ENCODE measurements at regions not wholly inside any gene's neighbourhood (a gene's known extent, or its start where the extent isn't known, plus 50 kb on each side); places are given as distances from the start of the nearest gene placed in this dataset.
A peak's percentile ranks its signal among the peaks of the same experiment; 100 is the strongest.
"Not testable (repeated sequence)": the region's sequence is repeated elsewhere in the genome, so short reads cannot be mapped to it uniquely, and the experiment has no call there.

- DNase-seq (ENCODE audit: low spot score) (no peak), ATAC-seq (no peak)
- Mint-ChIP-seq H3K4me3 (no peak overlapping the region), H3K36me3 (no peaks in the 10 kb centered on the region), H3K4me1 (ENCODE audit: low read depth in 2 of 2) (no peaks in the 10 kb centered on the region), H3K27ac (no peak overlapping the region), H3K27me3 (no peaks in the 10 kb centered on the region), H3K9me3 (peaks cover 5% of the 10 kb centered on the region)
Measured at GRCh38 chr5:116959843-116960242, 385.2 kb upstream of the SEMA6A start.

GRCh38 chr5:116953251-116953930 lies 378.8 kb upstream of the SEMA6A start:
- H3K27ac Mint-ChIP-seq: no peak overlapping the region
- H3K27me3 Mint-ChIP-seq: no peaks in the 10 kb centered on the region
- no peaks in the 10 kb centered on the region for H3K36me3 Mint-ChIP-seq
- no peak for DNase-seq (ENCODE audit: low spot score)
- H3K4me1 Mint-ChIP-seq (ENCODE audit: low read depth in 2 of 2): no peaks in the 10 kb centered on the region
- no peak for ATAC-seq
- H3K4me3 Mint-ChIP-seq: no peak overlapping the region
- peaks cover 2% of the 10 kb centered on the region for H3K9me3 Mint-ChIP-seq

- DNase-seq (ENCODE audit: low spot score): no peak
- no peak overlapping the region for H3K27ac Mint-ChIP-seq
- no peaks in the 10 kb centered on the region for H3K36me3 Mint-ChIP-seq
- ATAC-seq: no peak
- H3K9me3 Mint-ChIP-seq: no peaks in the 10 kb centered on the region
- no peaks in the 10 kb centered on the region for H3K4me1 Mint-ChIP-seq (ENCODE audit: low read depth in 2 of 2)
- no peak overlapping the region for H3K4me3 Mint-ChIP-seq
- H3K27me3 Mint-ChIP-seq: no peaks in the 10 kb centered on the region
Measured at GRCh38 chr5:116951219-116951618, 376.6 kb upstream of the SEMA6A start.

GRCh38 chr5:116947691-116948528 lies 373.3 kb upstream of the SEMA6A start:
- H3K4me3 Mint-ChIP-seq: no peak overlapping the region
- no peak for DNase-seq (ENCODE audit: low spot score)
- H3K9me3 Mint-ChIP-seq: no peaks in the 10 kb centered on the region
- no peaks in the 10 kb centered on the region for H3K36me3 Mint-ChIP-seq
- ATAC-seq: peak; percentile 66 to 72
- no peaks in the 10 kb centered on the region for H3K27me3 Mint-ChIP-seq
- H3K27ac Mint-ChIP-seq: no peak overlapping the region
- H3K4me1 Mint-ChIP-seq (ENCODE audit: low read depth in 2 of 2): no peaks in the 10 kb centered on the region

- not testable (repeated sequence) for H3K36me3 Mint-ChIP-seq; DNase-seq (ENCODE audit: low spot score); H3K4me1 Mint-ChIP-seq (ENCODE audit: low read depth in 2 of 2); ATAC-seq; H3K27ac Mint-ChIP-seq; H3K27me3 Mint-ChIP-seq; H3K4me3 Mint-ChIP-seq; H3K9me3 Mint-ChIP-seq
Measured at GRCh38 chr5:116945613-116946382, 371.2 kb upstream of the SEMA6A start.

- no peaks in the 10 kb centered on the region for H3K36me3 Mint-ChIP-seq
Measured at GRCh38 chr5:116944183-116944582, 369.6 kb upstream of the SEMA6A start.

GRCh38 chr5:116942622-116943021 lies 368.0 kb upstream of the SEMA6A start:
- ATAC-seq: no peak
- H3K27me3 Mint-ChIP-seq: no peaks in the 10 kb centered on the region
- H3K36me3 Mint-ChIP-seq: no peaks in the 10 kb centered on the region
- no peak for DNase-seq (ENCODE audit: low spot score)
- H3K27ac Mint-ChIP-seq: no peak overlapping the region
- peaks cover 2% of the 10 kb centered on the region for H3K9me3 Mint-ChIP-seq
- no peaks in the 10 kb centered on the region for H3K4me1 Mint-ChIP-seq (ENCODE audit: low read depth in 2 of 2)
- H3K4me3 Mint-ChIP-seq: no peak overlapping the region

More at GRCh38 chr5:116944183-116944582, 369.6 kb upstream of the SEMA6A start:
- no peak overlapping the region for H3K27ac Mint-ChIP-seq
- peaks cover 2% of the 10 kb centered on the region for H3K9me3 Mint-ChIP-seq
- H3K4me1 Mint-ChIP-seq (ENCODE audit: low read depth in 2 of 2): no peaks in the 10 kb centered on the region
- DNase-seq (ENCODE audit: low spot score) (no peak), ATAC-seq (no peak)
- no peak overlapping the region for H3K4me3 Mint-ChIP-seq
- H3K27me3 Mint-ChIP-seq: no peaks in the 10 kb centered on the region

GRCh38 chr5:116939641-116940040 lies 365.0 kb upstream of the SEMA6A start:
- ATAC-seq: no peak
- DNase-seq (ENCODE audit: low spot score): no peak
- H3K36me3 Mint-ChIP-seq: no peaks in the 10 kb centered on the region
- no peaks in the 10 kb centered on the region for H3K27me3 Mint-ChIP-seq
- no peak overlapping the region for H3K4me3 Mint-ChIP-seq
- no peaks in the 10 kb centered on the region for H3K4me1 Mint-ChIP-seq (ENCODE audit: low read depth in 2 of 2)
- no peak overlapping the region for H3K27ac Mint-ChIP-seq
- H3K9me3 Mint-ChIP-seq: peaks cover 2% of the 10 kb centered on the region

GRCh38 chr5:116938488-116938887 lies 363.9 kb upstream of the SEMA6A start:
- Mint-ChIP-seq H3K4me3 (no peak overlapping the region), H3K4me1 (ENCODE audit: low read depth in 2 of 2) (no peaks in the 10 kb centered on the region), H3K36me3 (no peaks in the 10 kb centered on the region), H3K9me3 (peaks cover 2% of the 10 kb centered on the region), H3K27me3 (no peaks in the 10 kb centered on the region), H3K27ac (no peak overlapping the region)
- ATAC-seq (no peak), DNase-seq (ENCODE audit: low spot score) (no peak)

GRCh38 chr5:116935561-116936162 lies 361.0 kb upstream of the SEMA6A start:
- DNase-seq (ENCODE audit: low spot score) (no peak), ATAC-seq (no peak)
- Mint-ChIP-seq H3K27me3 (no peaks in the 10 kb centered on the region), H3K4me3 (no peak overlapping the region), H3K36me3 (no peaks in the 10 kb centered on the region), H3K9me3 (no peaks in the 10 kb centered on the region), H3K4me1 (ENCODE audit: low read depth in 2 of 2) (no peaks in the 10 kb centered on the region), H3K27ac (no peak overlapping the region)

- Mint-ChIP-seq H3K9me3 (no peaks in the 10 kb centered on the region), H3K27ac (no peak overlapping the region), H3K36me3 (no peaks in the 10 kb centered on the region), H3K4me1 (ENCODE audit: low read depth in 2 of 2) (no peaks in the 10 kb centered on the region), H3K4me3 (no peak overlapping the region), H3K27me3 (no peaks in the 10 kb centered on the region)
- DNase-seq (ENCODE audit: low spot score) (no peak), ATAC-seq (no peak)
Measured at GRCh38 chr5:116930616-116931015, 356.0 kb upstream of the SEMA6A start.

GRCh38 chr5:116923344-116923743 lies 348.7 kb upstream of the SEMA6A start:
- no peaks in the 10 kb centered on the region for H3K27me3 Mint-ChIP-seq
- H3K4me1 Mint-ChIP-seq (ENCODE audit: low read depth in 2 of 2): no peaks in the 10 kb centered on the region
- DNase-seq (ENCODE audit: low spot score) (no peak), ATAC-seq (no peak)
- no peaks in the 10 kb centered on the region for H3K36me3 Mint-ChIP-seq
- H3K4me3 Mint-ChIP-seq: no peak overlapping the region
- no peak overlapping the region for H3K27ac Mint-ChIP-seq
- no peaks in the 10 kb centered on the region for H3K9me3 Mint-ChIP-seq

- no peaks in the 10 kb centered on the region for H3K4me1 Mint-ChIP-seq (ENCODE audit: low read depth in 2 of 2)
- no peaks in the 10 kb centered on the region for H3K27me3 Mint-ChIP-seq
- no peak overlapping the region for H3K4me3 Mint-ChIP-seq
- ATAC-seq (no peak), DNase-seq (ENCODE audit: low spot score) (no peak)
- H3K9me3 Mint-ChIP-seq: peaks cover 3% of the 10 kb centered on the region
- H3K27ac Mint-ChIP-seq: no peak overlapping the region
- no peaks in the 10 kb centered on the region for H3K36me3 Mint-ChIP-seq
Measured at GRCh38 chr5:116922532-116922931, 347.9 kb upstream of the SEMA6A start.
